Sigmoid colon (tissue), 4 donors: ENCODE measurements at regions not wholly inside any gene's neighbourhood (a gene's known extent, or its start where the extent isn't known, plus 50 kb on each side); places are given as distances from the start of the nearest gene placed in this dataset.

Experiments
- EP300 ChIP-seq, 4 donors: sonication (generic); formaldehyde crosslinking; IDR thresholded peaks; one replicate each; pipeline ENCODE4 v1.6.1; 2017; ENCODE audit warnings: antibody characterized with exemption in 4 of 4
- POLR2A ChIP-seq, 2 donors: fragments of 450-650 bp; IDR thresholded peaks; one replicate each; pipeline ENCODE4 v1.6.1; 2016; ENCODE audit warnings: antibody characterized with exemption in 2 of 2, mild to moderate bottlenecking in 2 of 2, moderate library complexity in 2 of 2
- TF ChIP-seq, protein P1 (sequence below), 4 experiments: fragments of 450-650 bp in 3 of 4; fragments of 200-600 bp in 1 of 4; IDR thresholded peaks; one replicate each; pipeline ENCODE4 v1.5.1; 2016 to 2019; ENCODE audit warnings: antibody characterized with exemption in 4 of 4, mild to moderate bottlenecking in 3 of 4, moderate library complexity in 2 of 4

DNA sequence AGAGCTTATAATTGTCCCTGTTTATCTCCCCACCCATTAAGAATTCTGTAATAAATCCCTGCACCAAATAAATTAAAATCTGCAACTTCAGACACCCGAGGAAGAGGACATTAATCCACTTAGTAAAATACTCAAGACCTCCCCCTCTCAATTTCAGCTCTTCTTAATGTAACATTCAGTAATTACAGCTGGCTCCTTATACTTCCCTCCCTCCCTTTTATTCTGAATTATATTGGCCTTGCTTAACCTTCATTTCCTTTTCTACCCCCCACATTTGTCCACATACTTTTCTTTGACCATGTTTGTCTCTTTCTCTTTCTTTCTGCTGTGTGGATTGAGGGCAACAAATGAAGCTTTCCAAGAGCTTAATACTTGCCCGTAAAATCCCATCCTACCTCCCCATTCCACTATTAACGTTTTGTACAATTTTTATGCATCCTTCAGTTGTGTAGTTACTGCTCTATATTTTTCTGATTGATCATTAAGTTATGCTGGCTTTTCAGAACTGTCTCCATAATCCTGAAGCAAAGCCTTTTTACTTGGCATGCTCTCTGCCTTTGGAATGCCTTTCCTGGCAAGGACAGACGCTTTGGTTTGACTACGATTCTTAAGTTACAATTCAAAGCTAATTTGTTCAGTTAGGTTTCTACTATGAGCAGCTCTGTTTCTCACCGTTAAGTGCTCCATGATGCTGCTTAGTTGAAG is 580.1 kb downstream of the ZEB2 start:
- TF ChIP-seq, protein P1, sequence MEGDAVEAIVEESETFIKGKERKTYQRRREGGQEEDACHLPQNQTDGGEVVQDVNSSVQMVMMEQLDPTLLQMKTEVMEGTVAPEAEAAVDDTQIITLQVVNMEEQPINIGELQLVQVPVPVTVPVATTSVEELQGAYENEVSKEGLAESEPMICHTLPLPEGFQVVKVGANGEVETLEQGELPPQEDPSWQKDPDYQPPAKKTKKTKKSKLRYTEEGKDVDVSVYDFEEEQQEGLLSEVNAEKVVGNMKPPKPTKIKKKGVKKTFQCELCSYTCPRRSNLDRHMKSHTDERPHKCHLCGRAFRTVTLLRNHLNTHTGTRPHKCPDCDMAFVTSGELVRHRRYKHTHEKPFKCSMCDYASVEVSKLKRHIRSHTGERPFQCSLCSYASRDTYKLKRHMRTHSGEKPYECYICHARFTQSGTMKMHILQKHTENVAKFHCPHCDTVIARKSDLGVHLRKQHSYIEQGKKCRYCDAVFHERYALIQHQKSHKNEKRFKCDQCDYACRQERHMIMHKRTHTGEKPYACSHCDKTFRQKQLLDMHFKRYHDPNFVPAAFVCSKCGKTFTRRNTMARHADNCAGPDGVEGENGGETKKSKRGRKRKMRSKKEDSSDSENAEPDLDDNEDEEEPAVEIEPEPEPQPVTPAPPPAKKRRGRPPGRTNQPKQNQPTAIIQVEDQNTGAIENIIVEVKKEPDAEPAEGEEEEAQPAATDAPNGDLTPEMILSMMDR (IDR thresholded peaks at IDR 0.05), result no peak
- TF ChIP-seq POLR2A (IDR thresholded peaks at IDR 0.05) (no peak), EP300 (IDR thresholded peaks at IDR 0.05) (no peak)
